ENCODE measurements at regions not wholly inside any gene's neighbourhood (a gene's known extent, or its start where the extent isn't known, plus 50 kb on each side); places are given as distances from the start of the nearest gene placed in this dataset.

DNA sequence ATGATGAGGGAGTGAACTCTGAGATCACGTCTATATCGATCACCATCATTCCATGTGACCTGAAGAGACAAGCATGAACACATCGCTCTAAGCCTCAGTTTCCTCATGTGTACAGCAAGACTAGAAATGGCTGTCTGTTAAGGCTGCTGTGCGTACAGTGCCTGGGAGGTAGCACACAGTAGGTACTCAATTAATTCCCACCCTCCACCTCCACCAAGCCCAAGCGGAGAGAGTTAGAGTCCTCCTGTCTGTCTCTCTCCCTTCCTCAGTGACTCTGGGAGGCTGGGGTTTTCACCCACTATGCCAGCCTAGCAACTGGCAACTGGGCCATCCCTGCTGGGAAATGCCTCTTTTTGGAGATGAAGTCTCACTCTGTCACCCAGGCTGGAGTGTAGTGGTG is 318.3 kb upstream of the CCL2 start:
- TF ChIP-seq, protein P1, sequence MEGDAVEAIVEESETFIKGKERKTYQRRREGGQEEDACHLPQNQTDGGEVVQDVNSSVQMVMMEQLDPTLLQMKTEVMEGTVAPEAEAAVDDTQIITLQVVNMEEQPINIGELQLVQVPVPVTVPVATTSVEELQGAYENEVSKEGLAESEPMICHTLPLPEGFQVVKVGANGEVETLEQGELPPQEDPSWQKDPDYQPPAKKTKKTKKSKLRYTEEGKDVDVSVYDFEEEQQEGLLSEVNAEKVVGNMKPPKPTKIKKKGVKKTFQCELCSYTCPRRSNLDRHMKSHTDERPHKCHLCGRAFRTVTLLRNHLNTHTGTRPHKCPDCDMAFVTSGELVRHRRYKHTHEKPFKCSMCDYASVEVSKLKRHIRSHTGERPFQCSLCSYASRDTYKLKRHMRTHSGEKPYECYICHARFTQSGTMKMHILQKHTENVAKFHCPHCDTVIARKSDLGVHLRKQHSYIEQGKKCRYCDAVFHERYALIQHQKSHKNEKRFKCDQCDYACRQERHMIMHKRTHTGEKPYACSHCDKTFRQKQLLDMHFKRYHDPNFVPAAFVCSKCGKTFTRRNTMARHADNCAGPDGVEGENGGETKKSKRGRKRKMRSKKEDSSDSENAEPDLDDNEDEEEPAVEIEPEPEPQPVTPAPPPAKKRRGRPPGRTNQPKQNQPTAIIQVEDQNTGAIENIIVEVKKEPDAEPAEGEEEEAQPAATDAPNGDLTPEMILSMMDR (IDR thresholded peaks at IDR 0.05): no peak
- TF ChIP-seq POLR2A (IDR thresholded peaks at IDR 0.05): no peak
- TF ChIP-seq POLR2AphosphoS5 (IDR thresholded peaks at IDR 0.05): no peak
- no peak for TF ChIP-seq EP300 (IDR thresholded peaks at IDR 0.05; ENCODE audit: low read depth)

Data from transverse colon (tissue), 4 donors.